ENCODE measurements at regions not wholly inside any gene's neighbourhood (a gene's known extent, or its start where the extent isn't known, plus 50 kb on each side); places are given as distances from the start of the nearest gene placed in this dataset.

- TF ChIP-seq CTCF (conservative IDR thresholded peaks at IDR 0.05 in 1 of 2, IDR thresholded peaks at IDR 0.05 in 1 of 2; ENCODE audit: extremely low read depth in 1 of 2, insufficient read depth in 1 of 2, low read depth in 1 of 2, low read length in 2 of 2): no peak
- TF ChIP-seq EZH2 (IDR thresholded peaks at IDR 0.05; ENCODE audit: borderline replicate concordance, low read length): no peak
These were observed 87.1 kb downstream of the DIPK2A start for GRCh38 chr3:144058713-144059112.
